ENCODE measurements at regions not wholly inside any gene's neighbourhood (a gene's known extent, or its start where the extent isn't known, plus 50 kb on each side); places are given as distances from the start of the nearest gene placed in this dataset.

DNA sequence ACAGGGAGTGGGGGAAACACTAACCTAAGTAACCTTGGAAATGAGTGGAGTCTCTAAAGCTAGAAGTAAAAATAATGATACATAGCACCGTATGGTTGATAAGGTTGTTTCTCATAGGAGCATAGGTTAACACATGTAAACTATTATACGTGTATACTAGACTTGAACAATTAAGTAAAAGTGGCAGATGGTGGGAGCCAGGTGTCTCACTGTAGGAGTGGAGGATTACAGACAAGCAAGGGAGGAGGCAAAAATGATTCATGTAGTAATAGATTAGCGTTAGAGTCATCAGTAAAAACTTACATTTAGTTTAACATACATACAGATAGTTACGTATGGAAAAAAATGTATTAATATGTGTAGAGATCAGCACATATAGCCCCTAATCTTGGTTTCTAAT is 138.4 kb upstream of the DSCAM start:
- DNase-seq: no peak
- Histone ChIP-seq H3K4me1 (no peaks in the 10 kb centered on the region), H3K27me3 (no peaks in the 10 kb centered on the region), H3K9me3 (no peaks in the 10 kb centered on the region), H3K4me3 (ENCODE audit: low read depth, low read length) (no peak overlapping the region), H3K36me3 (no peaks in the 10 kb centered on the region)
- TF ChIP-seq, protein P1, sequence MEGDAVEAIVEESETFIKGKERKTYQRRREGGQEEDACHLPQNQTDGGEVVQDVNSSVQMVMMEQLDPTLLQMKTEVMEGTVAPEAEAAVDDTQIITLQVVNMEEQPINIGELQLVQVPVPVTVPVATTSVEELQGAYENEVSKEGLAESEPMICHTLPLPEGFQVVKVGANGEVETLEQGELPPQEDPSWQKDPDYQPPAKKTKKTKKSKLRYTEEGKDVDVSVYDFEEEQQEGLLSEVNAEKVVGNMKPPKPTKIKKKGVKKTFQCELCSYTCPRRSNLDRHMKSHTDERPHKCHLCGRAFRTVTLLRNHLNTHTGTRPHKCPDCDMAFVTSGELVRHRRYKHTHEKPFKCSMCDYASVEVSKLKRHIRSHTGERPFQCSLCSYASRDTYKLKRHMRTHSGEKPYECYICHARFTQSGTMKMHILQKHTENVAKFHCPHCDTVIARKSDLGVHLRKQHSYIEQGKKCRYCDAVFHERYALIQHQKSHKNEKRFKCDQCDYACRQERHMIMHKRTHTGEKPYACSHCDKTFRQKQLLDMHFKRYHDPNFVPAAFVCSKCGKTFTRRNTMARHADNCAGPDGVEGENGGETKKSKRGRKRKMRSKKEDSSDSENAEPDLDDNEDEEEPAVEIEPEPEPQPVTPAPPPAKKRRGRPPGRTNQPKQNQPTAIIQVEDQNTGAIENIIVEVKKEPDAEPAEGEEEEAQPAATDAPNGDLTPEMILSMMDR (IDR thresholded peaks at IDR 0.05; ENCODE audit: low read depth, low read length): no peak

DNA sequence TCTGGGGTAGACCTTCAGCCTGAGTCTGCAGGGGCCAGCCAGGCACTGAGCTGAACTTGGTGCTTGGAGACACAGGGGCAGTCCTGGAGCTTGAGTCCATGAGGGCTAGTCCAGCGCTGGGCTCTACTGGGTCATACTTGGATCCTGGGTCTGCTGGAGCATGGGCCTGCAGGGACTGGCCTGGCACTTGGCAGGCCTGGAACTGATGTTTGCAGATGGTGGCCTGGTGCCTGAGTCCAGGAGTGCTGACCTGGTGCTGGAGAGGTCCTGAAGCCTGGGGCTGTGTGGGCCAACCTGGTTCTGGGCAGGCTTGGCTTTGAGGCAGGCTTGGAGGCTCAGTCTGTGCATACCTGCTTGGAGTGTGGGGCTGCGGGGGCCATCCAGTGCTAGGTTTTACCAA is 143.4 kb upstream of the DSCAM start:
- peaks cover 11% of the 10 kb centered on the region for H3K9me3 ChIP-seq
- TF ChIP-seq, protein P1 (IDR thresholded peaks at IDR 0.05; ENCODE audit: low read depth, low read length): no peak
- no peak overlapping the region for H3K4me3 ChIP-seq (ENCODE audit: low read depth, low read length)
- H3K36me3 ChIP-seq: no peaks in the 10 kb centered on the region
- no peaks in the 10 kb centered on the region for H3K4me1 ChIP-seq
- H3K27me3 ChIP-seq: no peaks in the 10 kb centered on the region
- no peak for DNase-seq

DNA sequence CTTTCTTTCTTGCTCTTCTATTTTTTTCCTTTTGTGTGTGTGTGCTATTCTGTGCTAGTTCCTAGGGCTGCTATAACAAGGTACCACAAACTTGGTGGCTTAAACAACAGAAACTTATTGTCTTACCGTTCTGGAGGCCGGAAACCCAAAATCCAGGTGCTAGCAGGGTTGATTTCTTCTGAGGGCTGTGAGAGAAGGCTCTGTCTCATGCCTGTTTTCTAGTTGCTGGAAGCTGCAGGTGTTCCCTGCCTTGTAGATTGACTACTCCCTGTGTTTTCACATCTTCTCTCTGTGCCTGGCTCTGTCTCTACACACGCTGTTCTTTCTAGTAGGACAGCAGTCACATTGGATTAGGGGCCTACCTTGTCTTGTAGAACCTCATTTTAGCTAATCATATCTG is 150.9 kb upstream of the DSCAM start:
- Histone ChIP-seq H3K9me3 (peaks cover 11% of the 10 kb centered on the region), H3K36me3 (no peaks in the 10 kb centered on the region), H3K4me1 (no peaks in the 10 kb centered on the region), H3K27me3 (no peaks in the 10 kb centered on the region), H3K4me3 (ENCODE audit: low read depth, low read length) (no peak overlapping the region)
- TF ChIP-seq, protein P1 (IDR thresholded peaks at IDR 0.05; ENCODE audit: low read depth, low read length): no peak
- DNase-seq: no peak

DNA sequence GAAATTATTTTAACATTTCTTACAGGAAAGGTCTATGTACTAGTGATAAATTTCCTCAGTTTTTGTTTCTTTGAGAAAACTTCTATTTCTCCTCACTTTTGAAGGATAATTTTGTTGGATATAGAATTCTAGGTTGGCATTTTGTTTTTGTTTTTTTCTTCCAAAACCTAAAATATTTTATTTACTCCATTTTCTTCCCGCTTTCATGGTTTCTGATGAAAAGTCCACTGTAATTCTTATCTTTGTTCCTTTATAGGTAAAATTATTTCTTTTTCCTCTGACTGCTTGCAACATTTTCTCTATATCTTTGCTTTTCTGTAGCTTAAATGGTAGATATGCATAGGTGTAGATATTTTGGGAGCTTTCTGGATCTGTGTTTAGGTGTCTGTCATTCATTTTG is 153.9 kb upstream of the DSCAM start:
- no peak for DNase-seq
- no peaks in the 10 kb centered on the region for H3K4me1 ChIP-seq

DNA sequence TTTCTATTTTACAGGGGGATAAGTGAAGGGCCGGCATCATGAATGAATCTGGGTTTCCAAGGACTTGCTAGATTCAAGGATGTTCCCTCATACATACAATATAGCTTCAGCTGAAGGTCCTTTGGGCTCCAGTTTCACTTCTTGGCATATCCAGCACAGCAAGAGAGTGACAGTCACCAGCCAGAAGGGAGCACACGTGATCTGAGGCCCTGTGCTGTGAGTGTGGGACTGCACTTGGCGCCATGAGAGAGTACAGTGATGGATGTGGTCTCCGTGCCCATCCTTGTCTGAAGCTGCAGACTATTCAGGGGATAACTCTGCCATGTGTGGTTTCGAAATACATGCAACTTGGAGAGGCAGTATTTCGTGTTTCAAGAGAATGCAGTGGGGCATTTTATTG is 159.7 kb upstream of the DSCAM start:
- TF ChIP-seq, protein P1 (IDR thresholded peaks at IDR 0.05; ENCODE audit: low read depth, low read length): no peak
- Histone ChIP-seq H3K4me1 (no peaks in the 10 kb centered on the region), H3K9me3 (peaks cover 5% of the 10 kb centered on the region; the same call in 1 of the 2 replicates), H3K27me3 (no peaks in the 10 kb centered on the region), H3K36me3 (no peaks in the 10 kb centered on the region), H3K4me3 (ENCODE audit: low read depth, low read length) (no peak overlapping the region)
- no peak for DNase-seq

More for the DNA sequence above, 153.9 kb upstream of the DSCAM start:
- Histone ChIP-seq H3K9me3 (peaks cover 5% of the 10 kb centered on the region; the same call in 1 of the 2 replicates), H3K36me3 (no peaks in the 10 kb centered on the region), H3K4me3 (ENCODE audit: low read depth, low read length) (no peak overlapping the region), H3K27me3 (no peaks in the 10 kb centered on the region)
- TF ChIP-seq, protein P1 (IDR thresholded peaks at IDR 0.05; ENCODE audit: low read depth, low read length): no peak

DNA sequence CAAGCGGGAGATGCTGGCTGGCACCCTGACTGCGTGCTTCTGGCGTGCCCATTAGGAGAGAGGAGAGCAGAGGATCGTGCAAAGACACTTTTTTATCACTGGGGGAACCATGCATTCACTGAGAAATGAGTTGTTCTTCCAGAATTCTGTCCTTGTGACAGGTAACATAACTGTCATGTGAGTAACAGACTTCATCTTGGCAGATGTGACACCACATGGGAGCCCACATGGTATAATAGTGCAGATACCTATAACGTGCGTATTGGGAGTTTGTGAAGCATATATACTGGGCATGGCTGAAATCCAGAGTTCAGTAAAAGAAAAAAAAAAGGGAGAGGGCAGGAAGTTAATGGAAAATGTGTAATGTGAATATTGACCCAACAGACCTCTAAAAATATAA is 159.6 kb upstream of the BACE2 start:
- H3K4me1 ChIP-seq: no peaks in the 10 kb centered on the region
- TF ChIP-seq, protein P1 (IDR thresholded peaks at IDR 0.05; ENCODE audit: low read depth, low read length): no peak
- no peak for DNase-seq
- H3K27me3 ChIP-seq: no peaks in the 10 kb centered on the region
- no peak overlapping the region for H3K4me3 ChIP-seq (ENCODE audit: low read depth, low read length)
- H3K9me3 ChIP-seq: peaks cover 5% of the 10 kb centered on the region; the same call in 1 of the 2 replicates
- no peaks in the 10 kb centered on the region for H3K36me3 ChIP-seq
